ENCODE measurements at regions not wholly inside any gene's neighbourhood (a gene's known extent, or its start where the extent isn't known, plus 50 kb on each side); places are given as distances from the start of the nearest gene placed in this dataset.

DNA sequence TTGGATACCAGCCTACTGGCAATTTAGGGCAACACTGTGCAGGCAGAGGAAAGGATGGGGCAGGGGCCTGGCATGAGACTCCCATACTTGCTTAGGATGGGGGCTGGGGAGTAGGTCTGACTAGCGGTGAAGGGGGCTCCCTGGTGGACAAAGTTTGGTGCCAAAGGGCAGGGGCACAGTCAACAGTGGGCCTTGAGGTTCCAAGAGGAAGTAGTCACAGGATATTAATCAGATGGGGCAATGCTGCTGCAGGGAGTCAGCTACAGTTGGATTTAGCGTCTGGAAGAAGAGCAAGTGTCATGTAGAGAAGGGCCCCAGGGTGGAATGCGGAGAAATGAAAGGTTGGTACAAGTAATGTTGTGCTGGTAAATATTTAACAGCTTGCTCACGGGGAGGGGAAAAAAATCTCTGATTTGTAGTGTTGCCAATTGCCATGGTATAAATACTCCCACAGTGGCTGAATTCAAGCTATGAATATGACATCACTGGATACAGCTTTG is 139.4 kb downstream of the PJA1 start:
- TF ChIP-seq, protein P1, sequence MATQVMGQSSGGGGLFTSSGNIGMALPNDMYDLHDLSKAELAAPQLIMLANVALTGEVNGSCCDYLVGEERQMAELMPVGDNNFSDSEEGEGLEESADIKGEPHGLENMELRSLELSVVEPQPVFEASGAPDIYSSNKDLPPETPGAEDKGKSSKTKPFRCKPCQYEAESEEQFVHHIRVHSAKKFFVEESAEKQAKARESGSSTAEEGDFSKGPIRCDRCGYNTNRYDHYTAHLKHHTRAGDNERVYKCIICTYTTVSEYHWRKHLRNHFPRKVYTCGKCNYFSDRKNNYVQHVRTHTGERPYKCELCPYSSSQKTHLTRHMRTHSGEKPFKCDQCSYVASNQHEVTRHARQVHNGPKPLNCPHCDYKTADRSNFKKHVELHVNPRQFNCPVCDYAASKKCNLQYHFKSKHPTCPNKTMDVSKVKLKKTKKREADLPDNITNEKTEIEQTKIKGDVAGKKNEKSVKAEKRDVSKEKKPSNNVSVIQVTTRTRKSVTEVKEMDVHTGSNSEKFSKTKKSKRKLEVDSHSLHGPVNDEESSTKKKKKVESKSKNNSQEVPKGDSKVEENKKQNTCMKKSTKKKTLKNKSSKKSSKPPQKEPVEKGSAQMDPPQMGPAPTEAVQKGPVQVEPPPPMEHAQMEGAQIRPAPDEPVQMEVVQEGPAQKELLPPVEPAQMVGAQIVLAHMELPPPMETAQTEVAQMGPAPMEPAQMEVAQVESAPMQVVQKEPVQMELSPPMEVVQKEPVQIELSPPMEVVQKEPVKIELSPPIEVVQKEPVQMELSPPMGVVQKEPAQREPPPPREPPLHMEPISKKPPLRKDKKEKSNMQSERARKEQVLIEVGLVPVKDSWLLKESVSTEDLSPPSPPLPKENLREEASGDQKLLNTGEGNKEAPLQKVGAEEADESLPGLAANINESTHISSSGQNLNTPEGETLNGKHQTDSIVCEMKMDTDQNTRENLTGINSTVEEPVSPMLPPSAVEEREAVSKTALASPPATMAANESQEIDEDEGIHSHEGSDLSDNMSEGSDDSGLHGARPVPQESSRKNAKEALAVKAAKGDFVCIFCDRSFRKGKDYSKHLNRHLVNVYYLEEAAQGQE (IDR thresholded peaks at IDR 0.05; ENCODE audit: low read depth, low read length): no peak
- TF ChIP-seq, protein P2, sequence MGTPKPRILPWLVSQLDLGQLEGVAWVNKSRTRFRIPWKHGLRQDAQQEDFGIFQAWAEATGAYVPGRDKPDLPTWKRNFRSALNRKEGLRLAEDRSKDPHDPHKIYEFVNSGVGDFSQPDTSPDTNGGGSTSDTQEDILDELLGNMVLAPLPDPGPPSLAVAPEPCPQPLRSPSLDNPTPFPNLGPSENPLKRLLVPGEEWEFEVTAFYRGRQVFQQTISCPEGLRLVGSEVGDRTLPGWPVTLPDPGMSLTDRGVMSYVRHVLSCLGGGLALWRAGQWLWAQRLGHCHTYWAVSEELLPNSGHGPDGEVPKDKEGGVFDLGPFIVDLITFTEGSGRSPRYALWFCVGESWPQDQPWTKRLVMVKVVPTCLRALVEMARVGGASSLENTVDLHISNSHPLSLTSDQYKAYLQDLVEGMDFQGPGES (IDR thresholded peaks at IDR 0.05; ENCODE audit: low read depth, low read length): no peak
- TF ChIP-seq RCOR1 (IDR thresholded peaks at IDR 0.05; ENCODE audit: low read length) (no peak), RAD21 (IDR thresholded peaks at IDR 0.05; ENCODE audit: low read length) (no peak), GATA2 (CRISPR knock-in tag; IDR thresholded peaks at IDR 0.05) (no peak), CHD2 (IDR thresholded peaks at IDR 0.05; ENCODE audit: low read length, partially characterized antibody) (no peak), TCF12 (IDR thresholded peaks at IDR 0.05) (no peak)
- TF ChIP-seq, protein P3, sequence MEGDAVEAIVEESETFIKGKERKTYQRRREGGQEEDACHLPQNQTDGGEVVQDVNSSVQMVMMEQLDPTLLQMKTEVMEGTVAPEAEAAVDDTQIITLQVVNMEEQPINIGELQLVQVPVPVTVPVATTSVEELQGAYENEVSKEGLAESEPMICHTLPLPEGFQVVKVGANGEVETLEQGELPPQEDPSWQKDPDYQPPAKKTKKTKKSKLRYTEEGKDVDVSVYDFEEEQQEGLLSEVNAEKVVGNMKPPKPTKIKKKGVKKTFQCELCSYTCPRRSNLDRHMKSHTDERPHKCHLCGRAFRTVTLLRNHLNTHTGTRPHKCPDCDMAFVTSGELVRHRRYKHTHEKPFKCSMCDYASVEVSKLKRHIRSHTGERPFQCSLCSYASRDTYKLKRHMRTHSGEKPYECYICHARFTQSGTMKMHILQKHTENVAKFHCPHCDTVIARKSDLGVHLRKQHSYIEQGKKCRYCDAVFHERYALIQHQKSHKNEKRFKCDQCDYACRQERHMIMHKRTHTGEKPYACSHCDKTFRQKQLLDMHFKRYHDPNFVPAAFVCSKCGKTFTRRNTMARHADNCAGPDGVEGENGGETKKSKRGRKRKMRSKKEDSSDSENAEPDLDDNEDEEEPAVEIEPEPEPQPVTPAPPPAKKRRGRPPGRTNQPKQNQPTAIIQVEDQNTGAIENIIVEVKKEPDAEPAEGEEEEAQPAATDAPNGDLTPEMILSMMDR (IDR thresholded peaks at IDR 0.05): no peak
- TF ChIP-seq, protein P4, sequence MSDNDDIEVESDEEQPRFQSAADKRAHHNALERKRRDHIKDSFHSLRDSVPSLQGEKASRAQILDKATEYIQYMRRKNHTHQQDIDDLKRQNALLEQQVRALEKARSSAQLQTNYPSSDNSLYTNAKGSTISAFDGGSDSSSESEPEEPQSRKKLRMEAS (IDR thresholded peaks at IDR 0.05; ENCODE audit: low read depth): no peak
- H3K4me2 ChIP-seq: no peak overlapping the region
- no peak overlapping the region for H2AFZ ChIP-seq (ENCODE audit: low read depth)
- peaks cover 0 to 5% of the 10 kb centered on the region in 2 experiments; a peak in 1 of 4 replicates for H3K4me1 ChIP-seq (ENCODE audit: control insufficient read depth in 1 of 2, insufficient read depth in 2 of 2, low read depth in 1 of 2, low read length in 1 of 2)
- no peaks in the 10 kb centered on the region for H3F3A ChIP-seq (replicated peaks; ENCODE audit: insufficient read depth)
- no peaks in the 10 kb centered on the region for H3K79me2 ChIP-seq (ENCODE audit: insufficient read depth)
- ChIA-PET POLR2A (no interaction called here), CTCF (interaction anchor here (0.6 to 0.7 kb wide), 2 partner anchors 114 to 169 kb away, joined by 3 read pairs; no protein-coding TSS in a partner anchor)
- H4K20me1 ChIP-seq (ENCODE audit: insufficient read depth): no peaks in the 10 kb centered on the region
- H3K27ac ChIP-seq (ENCODE audit: low read depth in 2 of 2, low read length in 1 of 2): no peak overlapping the region
- WGBS (ENCODE audit: low lambda C conversion rate): 22% methylated on average over 4 of the region's 4 CpGs
- DNase-seq: no peak
- H3K27me3 ChIP-seq (ENCODE audit: insufficient read depth): no peaks in the 10 kb centered on the region; the same call in none of the 2 replicates
- H3K9ac ChIP-seq: no peak overlapping the region
- no peaks in the 10 kb centered on the region for H3K9me3 ChIP-seq
- H3K4me3 ChIP-seq (ENCODE audit: low read depth in 2 of 2, low read length in 1 of 2): no peak overlapping the region
- H3K9me2 ChIP-seq: no peaks in the 10 kb centered on the region
- H3K36me3 ChIP-seq (replicated peaks in 1 of 2; ENCODE audit: control insufficient read depth in 1 of 2, insufficient read depth in 2 of 2, low read length in 1 of 2): no peaks in the 10 kb centered on the region

DNA sequence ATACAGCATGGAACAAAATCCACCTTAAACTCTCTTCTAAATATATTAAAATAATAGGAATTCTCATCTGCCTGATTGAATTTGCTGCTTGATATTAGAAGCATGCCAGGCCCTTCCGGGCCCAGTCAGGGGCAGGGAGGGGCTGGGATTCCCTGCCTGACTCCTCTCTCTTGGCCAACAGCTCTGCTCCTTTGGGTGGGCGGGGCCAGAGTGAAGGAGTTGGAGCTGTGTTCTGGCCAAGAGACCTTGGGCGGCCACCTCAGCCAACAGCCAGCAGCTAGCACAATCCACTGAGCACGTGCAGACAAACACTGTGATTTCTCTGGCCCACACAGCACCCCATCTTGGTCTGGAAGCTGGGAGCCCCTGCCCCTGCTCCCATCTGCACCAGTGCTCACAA is 140.3 kb downstream of the PJA1 start:
- no peak overlapping the region for H2AFZ ChIP-seq (ENCODE audit: low read depth)
- H3K27ac ChIP-seq (ENCODE audit: low read depth in 2 of 2, low read length in 1 of 2): no peak overlapping the region; a peak in 1 of 4 replicates
- no peaks in the 10 kb centered on the region for H3F3A ChIP-seq (replicated peaks; ENCODE audit: insufficient read depth)
- 41% methylated on average over 4 of the region's 4 CpGs for WGBS (ENCODE audit: low lambda C conversion rate)
- H3K9me3 ChIP-seq: no peaks in the 10 kb centered on the region
- H4K20me1 ChIP-seq (ENCODE audit: insufficient read depth): no peaks in the 10 kb centered on the region
- no peaks in the 10 kb centered on the region for H3K79me2 ChIP-seq (ENCODE audit: insufficient read depth)
- no peak overlapping the region for H3K4me2 ChIP-seq
- CTCF ChIA-PET: no interaction called here
- H3K9me2 ChIP-seq: no peaks in the 10 kb centered on the region
- H3K27me3 ChIP-seq (ENCODE audit: insufficient read depth): no peaks in the 10 kb centered on the region; the same call in none of the 2 replicates
- no peak overlapping the region for H3K4me3 ChIP-seq (ENCODE audit: low read depth in 2 of 2, low read length in 1 of 2)
- peak; percentile 41 for DNase-seq
- POLR2A ChIA-PET: no interaction called here
- H3K4me1 ChIP-seq (ENCODE audit: control insufficient read depth in 1 of 2, insufficient read depth in 2 of 2, low read depth in 1 of 2, low read length in 1 of 2): peaks cover 0 to 5% of the 10 kb centered on the region in 2 experiments; a peak in 1 of 4 replicates
- no peak overlapping the region for H3K9ac ChIP-seq
- no peaks in the 10 kb centered on the region for H3K36me3 ChIP-seq (replicated peaks in 1 of 2; ENCODE audit: control insufficient read depth in 1 of 2, insufficient read depth in 2 of 2, low read length in 1 of 2)
- TF ChIP-seq POLR2AphosphoS5 (IDR thresholded peaks at IDR 0.05; ENCODE audit: low read depth, low read length): peak; percentile 37; the same call in 1 of the 2 replicates
- TF ChIP-seq TCF12 (IDR thresholded peaks at IDR 0.05): peak; percentile 86
- no peak for TF ChIP-seq GATA2 (CRISPR knock-in tag; IDR thresholded peaks at IDR 0.05)
- no peak for TF ChIP-seq MXI1 (IDR thresholded peaks at IDR 0.05; ENCODE audit: low read depth, low read length)
- no peak for TF ChIP-seq ELF1 (IDR thresholded peaks at IDR 0.05)
- TF ChIP-seq, protein P3 (IDR thresholded peaks at IDR 0.05): no peak
- no peak for TF ChIP-seq TEAD4 (IDR thresholded peaks at IDR 0.05; ENCODE audit: borderline replicate concordance, insufficient read depth)
- TF ChIP-seq, protein P1 (IDR thresholded peaks at IDR 0.05; ENCODE audit: low read depth, low read length): no peak

Measured in SK-N-SH (cell line).